OCI-LY3 (cell line): ENCODE measurements at regions not wholly inside any gene's neighbourhood (a gene's known extent, or its start where the extent isn't known, plus 50 kb on each side); places are given as distances from the start of the nearest gene placed in this dataset.

ENCODE experiments used
- CTCF ChIP-seq: fragments of 200-600, 300-600 bp; sonication (generic); IDR thresholded peaks from 2 replicates; pipeline ENCODE4 v1.5.1; 2014; ENCODE audit warnings: antibody characterized with exemption, low read length, low read depth
- EZH2phosphoT487 ChIP-seq: fragments of 200-600 bp; shearing (Covaris generic); IDR thresholded peaks from 2 replicates; pipeline ENCODE4 v1.6.1; 2018; ENCODE audit warnings: antibody characterized with exemption, mixed run types, low read depth

- TF ChIP-seq CTCF (no peak), EZH2phosphoT487 (no peak)
Observed at GRCh38 chr5:103445426-103446035, 117.1 kb downstream of the NUDT12 start.
